Fibroblast of mammary gland (primary cell): ENCODE measurements at regions not wholly inside any gene's neighbourhood (a gene's known extent, or its start where the extent isn't known, plus 50 kb on each side); places are given as distances from the start of the nearest gene placed in this dataset.

Experiments used
- DNase-seq: peaks from one replicate; pipeline ENCODE4 v3.0.0-alpha.2; 2010; ENCODE audit warnings: low read depth
- H3K4me3 ChIP-seq: 2 replicates; pipeline ENCODE4 v1.5.1; 2011; ENCODE audit warnings: low read depth, mild to moderate bottlenecking, low read length, moderate library complexity; ENCODE audit not compliant: control insufficient read depth
- TF ChIP-seq, protein P1 (sequence below): conservative IDR thresholded peaks from 2 replicates; pipeline ENCODE4 v1.5.1; 2011; ENCODE audit warnings: low read depth, low read length, inconsistent platforms; ENCODE audit not compliant: control insufficient read depth, insufficient read depth

DNA sequence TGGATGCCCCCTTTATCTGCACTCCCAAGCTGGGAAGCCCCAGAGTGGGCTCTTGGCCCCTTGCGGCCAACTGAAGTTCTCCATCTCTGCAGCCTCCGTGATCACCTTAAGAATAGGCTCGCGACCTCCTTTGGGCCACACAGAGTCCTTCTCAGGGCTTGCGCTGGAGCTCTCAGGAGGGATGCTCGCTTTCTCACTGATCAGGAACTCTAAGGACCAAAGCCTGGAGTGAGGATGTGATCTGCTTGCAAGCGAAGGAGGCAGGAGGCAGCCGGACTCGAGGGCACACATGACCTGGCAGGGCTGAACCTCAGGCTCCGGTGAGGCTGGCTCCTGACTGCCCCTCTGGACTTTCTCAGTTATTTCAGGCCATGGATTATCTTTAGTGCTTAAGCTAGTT, 192.1 kb upstream of the MKI67 start:
- TF ChIP-seq, protein P1, sequence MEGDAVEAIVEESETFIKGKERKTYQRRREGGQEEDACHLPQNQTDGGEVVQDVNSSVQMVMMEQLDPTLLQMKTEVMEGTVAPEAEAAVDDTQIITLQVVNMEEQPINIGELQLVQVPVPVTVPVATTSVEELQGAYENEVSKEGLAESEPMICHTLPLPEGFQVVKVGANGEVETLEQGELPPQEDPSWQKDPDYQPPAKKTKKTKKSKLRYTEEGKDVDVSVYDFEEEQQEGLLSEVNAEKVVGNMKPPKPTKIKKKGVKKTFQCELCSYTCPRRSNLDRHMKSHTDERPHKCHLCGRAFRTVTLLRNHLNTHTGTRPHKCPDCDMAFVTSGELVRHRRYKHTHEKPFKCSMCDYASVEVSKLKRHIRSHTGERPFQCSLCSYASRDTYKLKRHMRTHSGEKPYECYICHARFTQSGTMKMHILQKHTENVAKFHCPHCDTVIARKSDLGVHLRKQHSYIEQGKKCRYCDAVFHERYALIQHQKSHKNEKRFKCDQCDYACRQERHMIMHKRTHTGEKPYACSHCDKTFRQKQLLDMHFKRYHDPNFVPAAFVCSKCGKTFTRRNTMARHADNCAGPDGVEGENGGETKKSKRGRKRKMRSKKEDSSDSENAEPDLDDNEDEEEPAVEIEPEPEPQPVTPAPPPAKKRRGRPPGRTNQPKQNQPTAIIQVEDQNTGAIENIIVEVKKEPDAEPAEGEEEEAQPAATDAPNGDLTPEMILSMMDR, result no peak
- H3K4me3 ChIP-seq, result no peak overlapping the region
- DNase-seq, result no peak

DNA sequence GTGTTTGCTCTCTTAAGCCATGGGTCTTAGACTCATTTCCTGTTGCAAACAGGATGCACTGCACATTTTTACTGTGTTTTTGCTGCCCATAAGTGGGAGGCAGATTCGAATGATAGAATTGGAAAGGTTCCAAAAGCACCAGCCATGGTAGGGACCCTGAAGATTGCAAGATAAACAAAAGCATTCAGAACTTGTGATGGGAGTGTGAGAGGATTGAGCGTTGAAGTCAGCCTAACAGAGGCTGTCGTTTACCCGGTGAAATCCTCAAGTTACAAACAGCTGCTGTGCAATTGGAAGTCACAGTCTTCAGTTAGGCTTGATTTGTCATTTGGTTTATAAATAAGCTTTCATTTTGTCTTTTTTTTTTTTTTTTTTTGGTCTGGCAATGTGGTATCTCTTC, 192.7 kb upstream of the MKI67 start:
- TF ChIP-seq, protein P1, result no peak
- no peak overlapping the region for H3K4me3 ChIP-seq
- DNase-seq, result no peak

DNA sequence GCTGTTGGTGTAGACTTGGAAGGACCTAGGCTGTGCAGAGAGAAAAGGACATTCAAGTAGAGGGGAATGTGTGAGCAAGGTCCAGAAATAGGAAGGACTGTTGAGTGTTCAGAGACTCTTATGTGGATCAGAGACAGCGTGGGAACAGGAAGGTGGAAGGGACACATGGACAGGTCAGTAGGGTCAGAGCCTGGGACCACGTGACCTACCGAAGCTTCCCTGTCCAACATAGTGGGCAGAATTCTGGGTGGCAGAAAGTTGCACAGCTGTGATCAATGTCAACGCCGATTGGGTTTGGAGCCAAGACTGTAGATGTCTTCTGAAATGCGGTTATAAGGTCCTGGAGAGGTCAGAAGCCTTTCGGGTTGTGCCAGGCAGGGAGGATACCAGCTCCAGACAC, 195.9 kb upstream of the MKI67 start:
- TF ChIP-seq, protein P1, result no peak
- DNase-seq, result no peak
- no peak overlapping the region for H3K4me3 ChIP-seq

DNA sequence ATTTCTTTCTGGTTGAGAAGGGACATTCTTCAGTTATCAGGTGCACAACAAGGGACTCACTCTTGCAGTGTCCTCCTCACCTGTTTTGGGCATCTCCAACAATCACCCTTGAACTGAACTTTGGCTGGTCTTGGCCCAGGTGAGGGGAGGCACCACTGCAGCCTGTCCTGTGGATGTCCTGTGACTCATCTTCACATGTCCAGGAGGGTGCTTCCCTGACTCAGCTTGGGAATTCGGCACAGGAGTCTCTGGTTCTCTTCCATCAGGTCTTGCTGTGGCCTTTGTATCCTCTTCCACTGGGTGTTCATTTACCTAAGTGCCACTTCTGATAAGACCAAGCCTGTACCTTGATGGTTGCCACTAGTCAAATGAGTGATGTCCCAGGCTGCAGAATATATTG, 196.7 kb upstream of the MKI67 start:
- TF ChIP-seq, protein P1, result no peak
- no peak for DNase-seq
- no peak overlapping the region for H3K4me3 ChIP-seq

DNA sequence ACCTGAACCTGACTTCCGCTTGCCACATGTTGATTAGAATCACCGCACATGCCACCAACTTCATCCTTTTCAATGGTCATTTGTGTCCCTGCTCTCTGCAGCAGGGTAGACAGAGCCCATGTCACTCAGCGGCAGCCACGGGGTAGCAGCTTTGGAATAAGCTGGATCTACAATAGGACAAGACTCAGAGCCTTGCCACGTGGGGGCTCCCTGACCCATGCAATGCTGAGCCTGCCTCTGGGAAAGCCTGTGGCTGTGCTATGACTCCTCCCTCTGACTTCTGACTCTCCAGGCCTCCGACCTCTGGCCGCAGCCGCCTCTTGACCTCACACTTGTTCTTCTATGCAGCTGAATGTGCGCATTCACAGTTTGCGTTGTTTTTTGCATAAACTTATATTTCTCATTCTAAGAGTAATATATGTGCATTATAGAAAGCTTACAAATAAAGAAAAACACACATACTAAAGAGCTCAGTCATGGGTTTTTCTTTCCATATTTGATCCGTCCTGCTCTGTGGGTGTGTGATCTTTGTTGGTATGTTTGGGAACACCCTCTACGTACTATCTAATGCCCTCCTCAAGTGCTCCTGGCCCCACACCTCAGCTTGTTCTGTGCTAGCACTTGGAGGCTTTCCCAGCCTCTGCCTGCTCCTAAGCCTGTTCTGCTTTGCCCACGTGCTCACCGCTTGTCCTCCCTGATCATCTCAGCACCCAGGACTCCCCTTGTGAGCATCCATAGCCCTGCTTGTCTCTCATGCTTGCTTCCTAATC, 198.0 kb upstream of the MKI67 start:
- TF ChIP-seq, protein P1, result no peak
- no peak overlapping the region for H3K4me3 ChIP-seq
- DNase-seq, result no peak

DNA sequence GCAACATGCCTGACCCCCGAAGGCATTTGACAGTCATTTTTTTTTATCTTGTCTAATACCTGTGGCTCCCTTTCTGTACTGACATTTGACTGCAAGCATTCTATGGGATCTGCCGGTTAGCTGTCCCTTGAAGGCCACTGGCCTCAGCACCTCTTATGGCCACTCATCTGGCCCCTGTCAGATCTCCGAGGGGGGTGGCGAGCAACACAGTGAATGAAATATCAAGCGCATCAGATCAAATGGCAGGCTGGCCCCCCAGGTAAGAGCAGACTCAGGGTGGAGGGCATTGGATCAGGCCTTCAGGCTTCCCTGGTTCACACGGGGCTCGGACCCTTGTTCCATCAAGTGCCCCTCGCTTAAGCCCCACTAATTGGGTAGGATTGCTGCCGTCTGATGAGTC, 199.6 kb upstream of the MKI67 start:
- no peak for DNase-seq
- TF ChIP-seq, protein P1, result no peak
- no peak overlapping the region for H3K4me3 ChIP-seq
